Liver (tissue), 3 donors: ENCODE measurements at regions not wholly inside any gene's neighbourhood (a gene's known extent, or its start where the extent isn't known, plus 50 kb on each side); places are given as distances from the start of the nearest gene placed in this dataset.

Source experiments
- FOXA1 ChIP-seq: IDR thresholded peaks from 2 replicates; pipeline ENCODE4 v1.6.1; 2016; ENCODE audit warnings: antibody characterized with exemption
- GABPA ChIP-seq, 2 donors: IDR thresholded peaks in 1 of 2; conservative IDR thresholded peaks in 1 of 2; 2 replicates each; pipeline ENCODE4 v1.6.1; 2016; ENCODE audit warnings: antibody characterized with exemption in 2 of 2, mild to moderate bottlenecking in 1 of 2, moderate library complexity in 1 of 2
- SP1 ChIP-seq: IDR thresholded peaks from 2 replicates; pipeline ENCODE4 v1.6.1; 2018; ENCODE audit warnings: antibody characterized with exemption, mild to moderate bottlenecking
- TF ChIP-seq, protein P1 (sequence below): fragments of 150-350 bp; IDR thresholded peaks from 2 replicates; pipeline ENCODE4 v1.5.1; 2017; ENCODE audit warnings: improper control_type of control experiment, low read depth, low read length; ENCODE audit not compliant: missing input control
- TF ChIP-seq, protein P2 (sequence below): IDR thresholded peaks from 2 replicates; pipeline ENCODE4 v1.6.1; 2016; ENCODE audit warnings: antibody characterized with exemption, mild to moderate bottlenecking
- TF ChIP-seq, protein P3 (sequence below): IDR thresholded peaks from 2 replicates; pipeline ENCODE4 v1.6.1; 2016; ENCODE audit warnings: antibody characterized with exemption
- TF ChIP-seq, protein P4 (sequence below): IDR thresholded peaks from 2 replicates; pipeline ENCODE4 v1.6.1; 2016; ENCODE audit warnings: antibody characterized with exemption
- TF ChIP-seq, protein P5 (sequence below): IDR thresholded peaks from 2 replicates; pipeline ENCODE4 v1.6.1; 2016; ENCODE audit warnings: antibody characterized with exemption
- donor health status: healthy.
- donor health status: healthy.

DNA sequence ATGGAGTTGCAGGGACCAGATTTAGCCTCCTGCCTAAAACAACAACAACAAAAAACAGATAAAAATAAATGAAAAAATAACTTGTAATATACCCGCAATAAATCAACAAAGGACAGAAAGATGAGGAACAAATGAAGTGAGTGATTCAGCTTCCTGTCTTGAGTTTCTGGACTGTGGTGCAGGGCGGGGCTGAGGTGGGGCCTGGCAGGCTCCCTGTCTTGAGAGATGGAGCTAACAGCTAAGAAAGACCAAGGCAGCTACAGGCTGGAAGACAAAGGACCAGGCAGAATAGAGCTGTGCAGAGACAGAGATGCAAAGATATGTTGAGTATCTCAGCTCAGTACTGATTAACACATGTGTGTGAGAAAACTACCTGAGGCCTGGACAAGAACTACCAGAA, 879.2 kb downstream of the AACS start:
- TF ChIP-seq, protein P1, sequence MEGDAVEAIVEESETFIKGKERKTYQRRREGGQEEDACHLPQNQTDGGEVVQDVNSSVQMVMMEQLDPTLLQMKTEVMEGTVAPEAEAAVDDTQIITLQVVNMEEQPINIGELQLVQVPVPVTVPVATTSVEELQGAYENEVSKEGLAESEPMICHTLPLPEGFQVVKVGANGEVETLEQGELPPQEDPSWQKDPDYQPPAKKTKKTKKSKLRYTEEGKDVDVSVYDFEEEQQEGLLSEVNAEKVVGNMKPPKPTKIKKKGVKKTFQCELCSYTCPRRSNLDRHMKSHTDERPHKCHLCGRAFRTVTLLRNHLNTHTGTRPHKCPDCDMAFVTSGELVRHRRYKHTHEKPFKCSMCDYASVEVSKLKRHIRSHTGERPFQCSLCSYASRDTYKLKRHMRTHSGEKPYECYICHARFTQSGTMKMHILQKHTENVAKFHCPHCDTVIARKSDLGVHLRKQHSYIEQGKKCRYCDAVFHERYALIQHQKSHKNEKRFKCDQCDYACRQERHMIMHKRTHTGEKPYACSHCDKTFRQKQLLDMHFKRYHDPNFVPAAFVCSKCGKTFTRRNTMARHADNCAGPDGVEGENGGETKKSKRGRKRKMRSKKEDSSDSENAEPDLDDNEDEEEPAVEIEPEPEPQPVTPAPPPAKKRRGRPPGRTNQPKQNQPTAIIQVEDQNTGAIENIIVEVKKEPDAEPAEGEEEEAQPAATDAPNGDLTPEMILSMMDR, result no peak
- TF ChIP-seq, protein P2, sequence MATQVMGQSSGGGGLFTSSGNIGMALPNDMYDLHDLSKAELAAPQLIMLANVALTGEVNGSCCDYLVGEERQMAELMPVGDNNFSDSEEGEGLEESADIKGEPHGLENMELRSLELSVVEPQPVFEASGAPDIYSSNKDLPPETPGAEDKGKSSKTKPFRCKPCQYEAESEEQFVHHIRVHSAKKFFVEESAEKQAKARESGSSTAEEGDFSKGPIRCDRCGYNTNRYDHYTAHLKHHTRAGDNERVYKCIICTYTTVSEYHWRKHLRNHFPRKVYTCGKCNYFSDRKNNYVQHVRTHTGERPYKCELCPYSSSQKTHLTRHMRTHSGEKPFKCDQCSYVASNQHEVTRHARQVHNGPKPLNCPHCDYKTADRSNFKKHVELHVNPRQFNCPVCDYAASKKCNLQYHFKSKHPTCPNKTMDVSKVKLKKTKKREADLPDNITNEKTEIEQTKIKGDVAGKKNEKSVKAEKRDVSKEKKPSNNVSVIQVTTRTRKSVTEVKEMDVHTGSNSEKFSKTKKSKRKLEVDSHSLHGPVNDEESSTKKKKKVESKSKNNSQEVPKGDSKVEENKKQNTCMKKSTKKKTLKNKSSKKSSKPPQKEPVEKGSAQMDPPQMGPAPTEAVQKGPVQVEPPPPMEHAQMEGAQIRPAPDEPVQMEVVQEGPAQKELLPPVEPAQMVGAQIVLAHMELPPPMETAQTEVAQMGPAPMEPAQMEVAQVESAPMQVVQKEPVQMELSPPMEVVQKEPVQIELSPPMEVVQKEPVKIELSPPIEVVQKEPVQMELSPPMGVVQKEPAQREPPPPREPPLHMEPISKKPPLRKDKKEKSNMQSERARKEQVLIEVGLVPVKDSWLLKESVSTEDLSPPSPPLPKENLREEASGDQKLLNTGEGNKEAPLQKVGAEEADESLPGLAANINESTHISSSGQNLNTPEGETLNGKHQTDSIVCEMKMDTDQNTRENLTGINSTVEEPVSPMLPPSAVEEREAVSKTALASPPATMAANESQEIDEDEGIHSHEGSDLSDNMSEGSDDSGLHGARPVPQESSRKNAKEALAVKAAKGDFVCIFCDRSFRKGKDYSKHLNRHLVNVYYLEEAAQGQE, result no peak
- TF ChIP-seq FOXA1 (no peak), GABPA (IDR thresholded peaks at IDR 0.05 in 1 of 2, conservative IDR thresholded peaks at IDR 0.05 in 1 of 2) (no peak), SP1 (no peak)
- TF ChIP-seq, protein P3, sequence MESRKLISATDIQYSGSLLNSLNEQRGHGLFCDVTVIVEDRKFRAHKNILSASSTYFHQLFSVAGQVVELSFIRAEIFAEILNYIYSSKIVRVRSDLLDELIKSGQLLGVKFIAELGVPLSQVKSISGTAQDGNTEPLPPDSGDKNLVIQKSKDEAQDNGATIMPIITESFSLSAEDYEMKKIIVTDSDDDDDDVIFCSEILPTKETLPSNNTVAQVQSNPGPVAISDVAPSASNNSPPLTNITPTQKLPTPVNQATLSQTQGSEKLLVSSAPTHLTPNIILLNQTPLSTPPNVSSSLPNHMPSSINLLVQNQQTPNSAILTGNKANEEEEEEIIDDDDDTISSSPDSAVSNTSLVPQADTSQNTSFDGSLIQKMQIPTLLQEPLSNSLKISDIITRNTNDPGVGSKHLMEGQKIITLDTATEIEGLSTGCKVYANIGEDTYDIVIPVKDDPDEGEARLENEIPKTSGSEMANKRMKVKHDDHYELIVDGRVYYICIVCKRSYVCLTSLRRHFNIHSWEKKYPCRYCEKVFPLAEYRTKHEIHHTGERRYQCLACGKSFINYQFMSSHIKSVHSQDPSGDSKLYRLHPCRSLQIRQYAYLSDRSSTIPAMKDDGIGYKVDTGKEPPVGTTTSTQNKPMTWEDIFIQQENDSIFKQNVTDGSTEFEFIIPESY, result no peak
- TF ChIP-seq, protein P4, sequence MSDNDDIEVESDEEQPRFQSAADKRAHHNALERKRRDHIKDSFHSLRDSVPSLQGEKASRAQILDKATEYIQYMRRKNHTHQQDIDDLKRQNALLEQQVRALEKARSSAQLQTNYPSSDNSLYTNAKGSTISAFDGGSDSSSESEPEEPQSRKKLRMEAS, result no peak
- TF ChIP-seq, protein P5, sequence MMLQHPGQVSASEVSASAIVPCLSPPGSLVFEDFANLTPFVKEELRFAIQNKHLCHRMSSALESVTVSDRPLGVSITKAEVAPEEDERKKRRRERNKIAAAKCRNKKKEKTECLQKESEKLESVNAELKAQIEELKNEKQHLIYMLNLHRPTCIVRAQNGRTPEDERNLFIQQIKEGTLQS, result no peak
